Astrocyte of the cerebellum (primary cell): ENCODE measurements at regions not wholly inside any gene's neighbourhood (a gene's known extent, or its start where the extent isn't known, plus 50 kb on each side); places are given as distances from the start of the nearest gene placed in this dataset.

Experiments
- DNase-seq: peaks from one replicate; pipeline ENCODE4 v3.0.0-alpha.2; 2011; ENCODE audit warnings: low read depth
- H3K4me3 ChIP-seq: 2 replicates; pipeline ENCODE4 v1.5.1; 2011; ENCODE audit warnings: mild to moderate bottlenecking, low read depth, low read length, moderate library complexity
- CTCF ChIP-seq: IDR thresholded peaks from 2 replicates; pipeline ENCODE4 v1.5.1; 2012; ENCODE audit warnings: low read length, low read depth, moderate library complexity, mild to moderate bottlenecking; ENCODE audit errors: missing control alignments
- in situ Hi-C: cut with HindIII; loops from 2 replicates; pipeline ENCODE4 v1.10.0; 2017; ENCODE audit warnings: low sequenced_read_pairs

DNA sequence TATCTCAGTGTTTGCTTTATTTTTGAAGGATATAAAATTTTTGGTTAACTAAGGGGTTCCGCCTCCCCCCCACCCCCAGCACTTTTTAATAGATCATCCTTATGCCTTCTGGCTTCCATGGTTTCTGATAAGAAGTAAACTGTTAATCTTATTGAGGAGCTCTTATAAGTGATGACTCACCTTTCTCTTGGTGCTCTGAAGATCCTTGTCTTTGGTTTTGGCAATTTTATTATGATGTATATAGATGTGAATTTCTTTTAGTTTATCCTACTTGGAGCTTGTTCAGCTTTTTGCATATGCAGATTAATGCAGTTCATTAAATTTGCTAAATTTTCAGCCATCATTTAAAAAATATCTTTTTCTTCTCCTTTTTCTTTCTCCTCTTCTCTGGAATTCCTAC, 91.7 kb upstream of the CTAGE1 start:
- no peak for DNase-seq
- TF ChIP-seq CTCF = no peak
- in situ Hi-C loops = no loop called here

GRCh38 chr18:22510697-22511096, 93.0 kb upstream of the CTAGE1 start:
- TF ChIP-seq CTCF = no peak
- no peak for DNase-seq
- H3K4me3 ChIP-seq = no peak overlapping the region
- in situ Hi-C loops = no loop called here

More for the DNA sequence above, 91.7 kb upstream of the CTAGE1 start:
- no peak overlapping the region for H3K4me3 ChIP-seq

- in situ Hi-C loops = no loop called here
- DNase-seq = no peak
- no peak for TF ChIP-seq CTCF
- no peak overlapping the region for H3K4me3 ChIP-seq
Measured at GRCh38 chr18:22513721-22514481, 96.2 kb upstream of the CTAGE1 start.

DNA sequence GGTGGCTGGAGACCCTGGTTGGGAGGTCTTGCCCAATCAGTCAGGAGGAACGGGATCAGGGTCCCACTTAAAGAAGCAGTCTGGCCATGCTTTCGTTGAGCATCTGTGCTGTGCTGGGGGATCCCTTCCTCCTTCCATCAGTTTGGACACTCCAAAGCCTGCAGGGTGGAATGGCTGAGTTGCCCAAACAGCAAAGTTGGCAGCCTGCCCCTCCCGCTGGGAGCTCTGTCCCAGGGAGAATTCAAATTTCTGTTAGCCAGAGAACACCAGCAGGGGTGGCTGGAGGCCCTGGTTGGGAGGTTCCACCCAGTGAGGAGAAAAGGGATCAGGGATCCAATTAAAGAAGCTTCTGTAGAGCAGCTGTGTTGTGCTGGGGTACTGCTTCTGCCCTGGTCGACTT, 96.9 kb upstream of the CTAGE1 start:
- no peak for TF ChIP-seq CTCF
- in situ Hi-C loops = no loop called here
- no peak overlapping the region for H3K4me3 ChIP-seq
- DNase-seq = no peak

DNA sequence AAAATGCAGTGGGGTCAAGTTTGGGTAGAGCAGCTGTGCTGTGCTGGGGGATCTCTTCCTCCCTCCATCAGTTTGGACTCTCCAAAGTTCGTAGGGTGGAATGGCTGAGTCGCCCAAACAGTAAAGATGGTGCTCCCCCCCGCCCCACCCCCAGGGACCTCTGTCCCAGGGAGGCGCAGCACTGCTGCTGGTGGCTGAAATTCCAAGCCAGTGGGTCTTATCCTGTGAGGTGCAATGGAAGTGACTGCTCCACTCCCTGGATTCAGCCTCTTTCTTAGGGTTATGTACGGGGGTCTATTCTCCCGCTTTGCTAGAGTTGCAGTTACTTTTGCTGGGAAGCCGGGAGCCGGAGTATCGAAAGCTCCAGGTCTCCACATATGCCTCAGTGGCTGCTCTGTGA, 97.5 kb upstream of the CTAGE1 start:
- in situ Hi-C loops = no loop called here
- DNase-seq = no peak
- H3K4me3 ChIP-seq = no peak overlapping the region
- TF ChIP-seq CTCF = no peak

GRCh38 chr18:22517356-22517755, 99.6 kb upstream of the CTAGE1 start:
- no peak for DNase-seq
- no peak for TF ChIP-seq CTCF
- no peak overlapping the region for H3K4me3 ChIP-seq
- in situ Hi-C loops = no loop called here
